ENCODE measurements at regions not wholly inside any gene's neighbourhood (a gene's known extent, or its start where the extent isn't known, plus 50 kb on each side); places are given as distances from the start of the nearest gene placed in this dataset.

DNA sequence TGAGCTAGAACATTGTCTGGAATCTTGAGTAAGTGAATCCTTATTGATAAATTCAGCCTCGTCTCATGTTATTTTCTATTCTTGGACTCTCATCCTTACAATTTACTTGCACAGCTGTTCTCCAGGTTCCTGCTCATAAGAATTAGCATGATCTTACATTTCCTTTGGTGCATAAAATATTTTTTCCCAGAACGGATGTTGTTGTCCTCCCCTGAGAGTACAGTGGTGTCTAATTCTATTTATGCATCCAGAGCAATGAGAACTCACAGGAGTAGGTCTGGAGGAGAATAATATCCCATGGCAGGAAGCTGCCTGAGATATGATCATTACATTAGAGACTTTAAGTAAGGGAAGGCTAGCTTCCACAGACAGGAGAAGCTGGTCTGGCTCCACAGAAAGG, 178.4 kb upstream of the MAST4 start:
- no peak for TF ChIP-seq CREB1 (IDR thresholded peaks at IDR 0.05)
- no peak for TF ChIP-seq CTCF (IDR thresholded peaks at IDR 0.05; ENCODE audit: control extremely low read depth in 1 of 3, insufficient read depth in 1 of 3, low read depth in 1 of 3, low read length in 3 of 3)
- TF ChIP-seq MAX (IDR thresholded peaks at IDR 0.05): no peak
- TF ChIP-seq SP1 (IDR thresholded peaks at IDR 0.05; ENCODE audit: low read depth, low read length): no peak
- no peak for TF ChIP-seq TEAD4 (IDR thresholded peaks at IDR 0.05; ENCODE audit: low read depth, low read length)
- no peak for TF ChIP-seq NRF1 (IDR thresholded peaks at IDR 0.05; ENCODE audit: low read depth, low read length)
- no peak for TF ChIP-seq EP300 (IDR thresholded peaks at IDR 0.05; ENCODE audit: borderline replicate concordance in 1 of 2, low read depth in 2 of 2, low read length in 2 of 2)
- no peak for TF ChIP-seq FOSL1 (IDR thresholded peaks at IDR 0.05; ENCODE audit: insufficient read depth, low read depth, low read length)
- no peak for TF ChIP-seq POLR2A (IDR thresholded peaks at IDR 0.05; ENCODE audit: control extremely low read depth in 1 of 2, low read depth in 2 of 2, low read length in 2 of 2)
- no peak for TF ChIP-seq YY1 (IDR thresholded peaks at IDR 0.05; ENCODE audit: low read depth, low read length)
- TF ChIP-seq, protein P1, sequence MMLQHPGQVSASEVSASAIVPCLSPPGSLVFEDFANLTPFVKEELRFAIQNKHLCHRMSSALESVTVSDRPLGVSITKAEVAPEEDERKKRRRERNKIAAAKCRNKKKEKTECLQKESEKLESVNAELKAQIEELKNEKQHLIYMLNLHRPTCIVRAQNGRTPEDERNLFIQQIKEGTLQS (IDR thresholded peaks at IDR 0.05; ENCODE audit: insufficient read depth, low read depth, low read length): no peak
- TF ChIP-seq CHD2 (IDR thresholded peaks at IDR 0.05; ENCODE audit: low read length): no peak
- no peak for TF ChIP-seq USF2 (IDR thresholded peaks at IDR 0.05; ENCODE audit: low read length)
- TF ChIP-seq KDM1A (IDR thresholded peaks at IDR 0.05; ENCODE audit: borderline replicate concordance, low read length): no peak
